ENCODE measurements at regions not wholly inside any gene's neighbourhood (a gene's known extent, or its start where the extent isn't known, plus 50 kb on each side); places are given as distances from the start of the nearest gene placed in this dataset.
"Not testable (repeated sequence)": the region's sequence is repeated elsewhere in the genome, so short reads cannot be mapped to it uniquely, and the experiment has no call there.

DNA sequence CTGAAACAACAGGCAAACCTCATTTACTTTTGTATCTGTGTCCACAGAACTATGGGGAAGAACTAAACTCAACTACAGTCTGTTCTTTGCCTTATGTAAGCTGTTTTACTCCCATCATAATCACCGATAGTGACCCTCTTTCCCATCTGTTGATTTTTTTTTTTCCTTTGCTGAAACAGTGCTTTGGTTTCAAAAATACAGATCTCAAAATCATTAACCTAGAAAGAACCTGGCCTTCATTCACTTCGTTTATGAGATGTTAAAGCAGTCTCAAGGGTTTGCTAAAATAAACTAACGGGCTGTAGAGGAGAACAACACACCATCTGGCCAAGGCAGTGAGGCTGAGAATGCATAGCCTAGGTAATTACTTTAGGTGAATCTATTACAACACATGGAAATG lies 706.6 kb upstream of the ZNF608 start:
- intact Hi-C loops (cut with micrococcal nuclease): no loop called here

GRCh38 chr5:125455041-125455440 lies 708.6 kb upstream of the ZNF608 start:
- intact Hi-C loops (cut with micrococcal nuclease): no loop called here

DNA sequence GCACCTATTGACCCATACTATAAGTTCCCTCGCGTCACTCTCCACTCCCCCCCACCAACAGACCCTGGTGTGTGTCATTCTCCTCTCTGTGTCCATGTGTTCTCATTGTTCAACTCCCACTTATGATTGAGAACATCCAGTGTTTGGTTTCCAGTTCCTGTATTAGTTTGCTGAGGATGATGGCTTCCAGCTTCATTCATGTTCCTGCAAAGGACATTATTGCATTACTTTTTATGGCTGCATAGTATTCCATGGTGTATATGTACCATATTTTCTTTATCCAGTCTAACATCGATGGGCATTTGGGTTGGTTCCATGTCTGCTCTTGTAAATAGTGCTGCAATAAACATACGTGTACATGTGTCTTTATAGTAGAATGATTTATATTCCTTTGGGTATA lies 709.6 kb upstream of the ZNF608 start:
- intact Hi-C loops (cut with micrococcal nuclease): not testable (repeated sequence)

GRCh38 chr5:125457617-125458016 lies 711.2 kb upstream of the ZNF608 start:
- intact Hi-C loops (cut with micrococcal nuclease): no loop called here

DNA sequence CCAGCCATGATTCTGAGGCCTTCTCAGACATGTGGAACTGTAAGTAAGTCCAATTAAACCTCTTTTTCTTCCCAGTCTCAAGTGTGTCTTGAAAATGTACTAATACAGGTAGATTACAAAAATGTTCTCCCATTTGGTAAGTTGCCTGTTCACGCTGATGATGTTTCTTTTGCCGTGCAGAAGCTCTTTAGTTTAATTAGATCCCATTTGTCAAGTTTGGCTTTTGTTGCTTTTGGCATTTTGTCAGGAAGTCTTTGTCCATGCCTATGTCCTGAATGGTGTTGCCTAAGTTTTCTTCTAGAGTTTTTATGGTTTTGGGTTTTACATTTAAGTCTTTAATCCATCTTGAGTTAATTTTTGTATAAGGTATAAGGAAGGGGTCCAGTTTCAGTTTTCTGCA lies 712.5 kb upstream of the ZNF608 start:
- intact Hi-C loops (cut with micrococcal nuclease): not testable (repeated sequence)

- intact Hi-C loops (cut with micrococcal nuclease): no loop called here
These were observed 715.2 kb upstream of the ZNF608 start for GRCh38 chr5:125461641-125462072.

DNA sequence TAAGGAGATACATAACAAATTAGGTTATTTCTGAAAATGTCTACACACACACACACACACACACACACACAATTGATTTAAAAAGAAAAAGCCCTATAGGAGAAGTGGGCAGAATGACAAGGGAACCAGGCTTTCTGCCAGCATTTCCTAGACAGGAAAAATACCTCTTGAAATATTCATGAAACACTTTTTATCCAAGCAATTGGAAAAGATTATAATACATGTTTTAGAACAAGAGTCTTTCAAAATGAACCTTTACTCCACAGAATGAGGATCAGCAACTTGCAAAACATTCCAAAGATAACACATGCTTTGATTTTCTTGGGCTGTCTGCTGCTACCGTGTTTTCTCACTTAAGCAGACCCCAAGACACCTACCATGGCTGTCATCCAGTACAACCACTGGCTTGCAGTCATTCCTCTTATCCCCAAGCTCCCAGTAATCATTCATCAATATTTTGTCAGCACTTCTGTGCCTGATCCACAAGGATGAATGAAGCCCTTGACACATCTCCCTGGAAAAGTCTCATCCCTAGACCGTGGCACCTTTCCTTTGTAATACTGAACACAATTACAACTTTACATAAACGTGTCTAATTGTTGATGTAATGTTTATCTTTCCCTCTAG lies 717.1 kb upstream of the ZNF608 start:
- intact Hi-C loops (cut with micrococcal nuclease): no loop called here

DNA sequence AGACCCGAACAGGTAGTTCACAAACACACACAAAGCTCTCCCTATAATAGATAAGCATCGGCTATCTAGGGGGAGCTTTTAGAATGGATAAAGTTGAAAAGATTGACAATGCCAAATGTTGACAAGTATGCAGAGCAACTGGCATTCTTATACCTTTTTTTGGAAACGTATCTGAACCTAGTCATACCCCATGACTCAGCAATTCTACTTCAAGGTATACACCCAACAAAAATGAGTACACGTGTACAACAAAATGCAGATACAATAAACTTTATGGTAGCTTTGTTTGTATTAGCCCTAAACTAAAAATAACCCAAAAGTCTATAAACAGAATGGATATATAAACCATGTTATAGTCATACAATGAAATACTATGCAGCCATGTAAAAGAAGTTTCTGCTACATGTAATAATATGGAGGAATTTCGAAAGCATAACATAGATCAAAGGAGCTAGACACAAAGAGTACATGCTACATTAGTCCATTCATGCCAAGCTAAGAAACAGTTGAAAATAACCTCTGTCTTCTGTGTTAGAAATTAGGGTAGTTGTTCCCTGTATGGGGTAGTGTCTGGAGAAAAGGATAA lies 718.5 kb upstream of the ZNF608 start:
- intact Hi-C loops (cut with micrococcal nuclease): no loop called here

DNA sequence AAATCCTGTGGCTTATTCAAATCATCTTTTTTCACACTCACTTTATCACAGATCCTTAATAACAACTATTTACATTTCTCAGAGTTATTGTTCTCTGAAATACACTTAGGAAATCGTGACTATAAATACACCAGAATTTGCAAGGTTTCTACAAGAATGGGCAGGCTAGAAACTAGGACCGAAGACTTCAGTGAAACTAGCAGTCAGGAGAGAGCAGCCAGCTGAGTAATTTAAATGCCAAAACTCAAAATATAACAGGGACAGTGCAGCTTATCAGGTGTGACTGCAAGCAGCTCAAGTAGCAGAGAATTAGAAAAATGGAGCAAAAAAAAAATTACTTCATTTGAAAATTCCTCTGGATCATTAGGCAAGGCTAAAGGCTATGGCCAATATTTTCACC lies 719.3 kb upstream of the ZNF608 start:
- intact Hi-C loops (cut with micrococcal nuclease): no loop called here

GRCh38 chr5:125467222-125467621 lies 720.8 kb upstream of the ZNF608 start:
- intact Hi-C loops (cut with micrococcal nuclease): no loop called here

DNA sequence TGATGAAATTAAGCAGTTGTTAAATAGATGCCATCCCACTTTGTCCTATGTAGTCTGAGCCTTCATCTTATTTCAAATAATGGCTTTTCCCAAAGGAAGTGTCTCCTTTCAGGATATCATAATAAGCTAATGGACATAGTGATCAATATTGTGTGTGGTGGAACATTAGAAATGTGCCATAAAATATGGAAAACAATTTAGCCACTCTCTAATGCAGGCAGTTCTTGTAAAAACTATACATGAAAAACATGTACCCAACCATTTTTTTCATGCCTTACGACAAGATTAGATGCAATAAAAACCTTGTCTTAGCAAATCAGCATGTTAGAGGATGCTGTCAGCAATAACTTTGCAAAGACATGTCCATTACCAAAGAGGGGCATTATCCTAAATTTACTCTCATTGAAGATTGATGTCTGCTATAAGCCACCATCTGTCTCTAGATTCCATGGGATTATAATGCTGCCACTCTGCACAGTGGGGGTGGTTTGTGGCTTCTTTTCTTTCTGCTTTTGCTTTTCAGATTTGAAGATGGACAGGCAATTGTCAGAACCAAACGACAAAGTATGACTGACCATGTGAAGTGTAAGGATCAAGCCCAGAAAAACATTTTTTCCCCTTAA lies 724.0 kb upstream of the ZNF608 start:
- intact Hi-C loops (cut with micrococcal nuclease): no loop called here

DNA sequence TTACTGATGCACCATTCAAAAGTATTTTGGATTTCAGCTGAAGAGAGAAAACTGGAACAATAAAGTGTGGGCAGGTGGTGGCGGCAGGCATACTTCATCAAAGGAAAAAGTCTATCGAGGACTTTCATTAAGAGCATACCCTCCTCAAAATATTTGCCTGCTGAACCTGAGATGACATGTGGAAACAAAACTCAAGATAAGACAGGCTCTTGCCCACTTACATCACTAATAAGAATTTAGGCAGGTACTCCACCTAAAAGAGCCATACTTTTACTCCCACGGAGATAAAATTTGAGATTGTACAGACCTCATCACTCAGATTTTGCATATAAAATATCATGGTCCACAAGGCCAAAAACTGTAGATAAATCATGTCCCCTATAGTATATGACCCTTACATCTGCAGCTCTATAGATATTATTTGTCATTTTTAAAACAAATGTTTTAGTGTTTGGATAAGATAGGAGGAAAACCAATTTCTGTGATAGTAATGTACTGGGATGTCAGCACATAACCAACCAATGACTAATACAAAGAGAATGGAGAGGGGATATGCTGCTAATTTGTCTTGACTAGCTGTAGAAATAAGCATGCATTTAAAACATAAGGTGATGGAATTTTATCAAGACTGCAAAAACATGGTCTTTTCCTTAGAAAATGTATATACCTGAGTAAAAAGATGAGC lies 730.6 kb upstream of the ZNF608 start:
- intact Hi-C loops (cut with micrococcal nuclease): no loop called here

GRCh38 chr5:125477586-125477975 lies 731.1 kb upstream of the ZNF608 start:
- intact Hi-C loops (cut with micrococcal nuclease): no loop called here

DNA sequence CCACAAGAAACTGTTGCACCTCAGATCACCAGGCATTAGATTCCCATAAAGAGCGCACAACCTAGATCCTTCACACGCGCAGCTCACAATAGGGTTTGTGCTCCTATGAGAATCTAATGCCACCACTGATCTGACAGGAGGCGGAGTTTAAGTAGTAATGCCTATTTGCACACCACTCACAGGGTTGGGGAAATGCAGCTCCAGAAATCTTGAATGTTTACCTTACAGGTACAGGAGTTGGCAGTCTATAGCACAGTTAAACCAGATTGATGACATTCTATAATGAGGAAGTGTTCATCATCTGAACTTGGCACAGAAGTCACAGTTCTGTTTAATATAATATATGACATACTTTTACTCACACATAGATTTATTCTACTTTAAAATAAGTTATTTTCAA lies 732.2 kb upstream of the ZNF608 start:
- intact Hi-C loops (cut with micrococcal nuclease): no loop called here

GRCh38 chr5:125480911-125481310 lies 734.5 kb upstream of the ZNF608 start:
- intact Hi-C loops (cut with micrococcal nuclease): no loop called here

- intact Hi-C loops (cut with micrococcal nuclease): no loop called here
These were observed 735.3 kb upstream of the ZNF608 start for GRCh38 chr5:125481506-125482465.

GRCh38 chr5:125483609-125484008 lies 737.2 kb upstream of the ZNF608 start:
- intact Hi-C loops (cut with micrococcal nuclease): no loop called here

DNA sequence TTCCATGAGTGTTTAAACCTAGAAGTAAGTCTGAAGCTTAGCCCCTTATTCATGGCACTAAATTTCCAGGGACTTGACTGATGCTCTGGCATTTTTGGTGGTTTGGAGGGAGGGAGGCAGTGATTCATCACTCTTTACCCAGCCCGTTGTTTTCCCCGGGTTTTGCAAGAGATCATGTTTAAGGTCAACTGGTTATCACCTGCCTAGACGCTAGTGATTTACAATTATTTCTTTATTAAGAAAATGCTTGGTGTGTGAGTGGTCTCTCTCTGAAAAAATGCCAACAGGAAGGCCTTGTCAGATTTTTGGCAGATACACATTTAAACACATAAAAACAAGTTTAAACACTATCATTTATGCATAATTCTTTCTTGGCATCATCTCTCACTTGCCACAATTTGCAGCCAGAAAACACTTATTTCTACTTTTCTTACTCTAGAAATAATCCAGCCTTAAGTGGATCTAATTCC lies 737.9 kb upstream of the ZNF608 start:
- intact Hi-C loops (cut with micrococcal nuclease): no loop called here

GRCh38 chr5:125484742-125485641 lies 738.6 kb upstream of the ZNF608 start:
- intact Hi-C loops (cut with micrococcal nuclease): no loop called here

- intact Hi-C loops (cut with micrococcal nuclease): no loop called here
These were observed 739.3 kb upstream of the ZNF608 start for GRCh38 chr5:125485771-125486170.
